Muscle layer of duodenum (tissue), 2 donors: ENCODE measurements at regions not wholly inside any gene's neighbourhood (a gene's known extent, or its start where the extent isn't known, plus 50 kb on each side); places are given as distances from the start of the nearest gene placed in this dataset.

Experiments used
- H3K27ac ChIP-seq: one replicate; pipeline ENCODE4 v1.7.0; 2013; ENCODE audit warnings: mild to moderate bottlenecking, low read length
- H3K27me3 ChIP-seq: one replicate; pipeline ENCODE4 v1.7.0; 2013; ENCODE audit warnings: low read depth, mild to moderate bottlenecking, control low read depth, low read length
- H3K36me3 ChIP-seq, 2 donors: one replicate each; pipeline ENCODE4 v1.7.0; 2013; ENCODE audit warnings: low read length in 2 of 2, control low read depth in 1 of 2, mild to moderate bottlenecking in 1 of 2; ENCODE audit not compliant: insufficient read depth in 2 of 2, control insufficient read depth in 1 of 2
- H3K4me1 ChIP-seq, 2 donors: one replicate each; pipeline ENCODE4 v1.7.0; 2013; ENCODE audit warnings: low read length in 2 of 2, mild to moderate bottlenecking in 2 of 2, control low read depth in 1 of 2, moderate library complexity in 1 of 2; ENCODE audit not compliant: insufficient read depth in 2 of 2, control insufficient read depth in 1 of 2
- H3K4me3 ChIP-seq, 2 donors: one replicate each; pipeline ENCODE4 v1.7.0; 2013; ENCODE audit warnings: low read length in 2 of 2, low read depth in 1 of 2, mild to moderate bottlenecking in 1 of 2
- H3K9me3 ChIP-seq, 2 donors: one replicate each; pipeline ENCODE4 v1.7.0; 2013; ENCODE audit warnings: low read length in 2 of 2, control low read depth in 1 of 2, mild to moderate bottlenecking in 1 of 2; ENCODE audit not compliant: control insufficient read depth in 1 of 2
- donor health status: healthy.

DNA sequence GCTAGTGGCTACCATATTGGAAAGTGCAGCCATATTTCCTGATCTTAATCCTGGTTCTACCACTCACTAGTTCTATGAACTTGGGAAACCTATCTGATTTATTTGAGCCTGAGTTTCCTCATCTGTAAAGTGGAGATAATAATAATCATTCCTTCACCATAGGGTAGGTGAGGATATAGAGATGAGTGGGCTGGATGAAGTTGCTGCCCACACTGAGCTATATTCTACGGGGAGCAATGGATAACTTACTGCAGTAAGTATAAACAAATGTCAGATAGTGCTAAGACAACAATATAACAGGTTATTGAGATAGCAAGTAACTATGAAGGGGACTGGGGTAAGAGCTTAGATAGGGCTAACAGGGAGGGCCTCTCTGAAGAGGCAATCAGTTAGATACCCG is 251.5 kb upstream of the ADAMTS9 start:
- Histone ChIP-seq H3K27ac (no peak overlapping the region), H3K4me3 (no peak overlapping the region), H3K9me3 (no peaks in the 10 kb centered on the region), H3K36me3 (no peaks in the 10 kb centered on the region), H3K27me3 (no peaks in the 10 kb centered on the region), H3K4me1 (peaks cover 0 to 5% of the 10 kb centered on the region in 2 donors)

DNA sequence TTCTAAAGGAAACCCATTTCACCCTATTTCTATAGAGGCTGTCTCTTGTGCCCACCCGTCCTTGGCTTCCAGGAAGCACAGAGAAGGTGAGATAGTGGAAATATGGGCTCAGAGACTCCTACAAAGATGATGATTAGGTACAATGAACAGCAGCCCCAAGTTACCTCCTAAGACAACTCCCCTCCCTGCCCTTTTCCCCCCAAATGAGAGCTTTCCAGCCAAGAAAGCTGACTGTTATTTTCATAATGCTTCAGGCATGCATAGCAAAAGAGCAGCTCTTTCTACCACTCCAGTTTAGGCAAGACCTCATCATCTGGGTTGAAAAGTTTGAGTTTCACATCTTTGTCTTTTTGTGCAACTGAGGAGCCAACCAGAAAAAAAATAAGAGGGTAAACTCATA is 248.8 kb upstream of the ADAMTS9 start:
- no peak overlapping the region for H3K27ac ChIP-seq
- H3K36me3 ChIP-seq = peaks cover 0 to 3% of the 10 kb centered on the region in 2 donors
- no peak overlapping the region for H3K4me3 ChIP-seq
- H3K9me3 ChIP-seq = peaks cover 0 to 6% of the 10 kb centered on the region in 2 donors
- no peaks in the 10 kb centered on the region for H3K27me3 ChIP-seq
- H3K4me1 ChIP-seq = peaks cover 0 to 5% of the 10 kb centered on the region in 2 donors

DNA sequence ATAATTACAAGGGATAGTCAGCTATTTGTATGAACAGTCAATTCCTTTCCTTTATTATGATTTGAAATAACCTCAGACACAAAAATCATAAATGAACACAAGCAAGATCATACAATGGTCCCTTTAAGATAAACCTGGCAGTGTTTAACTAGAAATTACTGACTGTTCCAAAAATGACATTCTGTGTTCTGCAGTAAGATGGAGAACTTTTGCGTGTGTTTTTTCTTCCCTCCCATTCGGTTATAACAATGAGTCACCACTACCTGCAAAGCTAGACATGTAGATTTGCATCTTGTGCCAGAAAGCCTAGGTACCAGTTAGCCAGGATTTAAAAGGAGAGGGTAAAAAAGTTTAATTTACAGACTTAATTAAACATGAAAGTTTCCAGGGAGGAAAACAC is 248.2 kb upstream of the ADAMTS9 start:
- Histone ChIP-seq H3K9me3 (peaks cover 0 to 6% of the 10 kb centered on the region in 2 donors), H3K27me3 (no peaks in the 10 kb centered on the region), H3K4me1 (peaks cover 0 to 5% of the 10 kb centered on the region in 2 donors), H3K36me3 (peaks cover 0 to 3% of the 10 kb centered on the region in 2 donors), H3K4me3 (no peak overlapping the region), H3K27ac (no peak overlapping the region)

DNA sequence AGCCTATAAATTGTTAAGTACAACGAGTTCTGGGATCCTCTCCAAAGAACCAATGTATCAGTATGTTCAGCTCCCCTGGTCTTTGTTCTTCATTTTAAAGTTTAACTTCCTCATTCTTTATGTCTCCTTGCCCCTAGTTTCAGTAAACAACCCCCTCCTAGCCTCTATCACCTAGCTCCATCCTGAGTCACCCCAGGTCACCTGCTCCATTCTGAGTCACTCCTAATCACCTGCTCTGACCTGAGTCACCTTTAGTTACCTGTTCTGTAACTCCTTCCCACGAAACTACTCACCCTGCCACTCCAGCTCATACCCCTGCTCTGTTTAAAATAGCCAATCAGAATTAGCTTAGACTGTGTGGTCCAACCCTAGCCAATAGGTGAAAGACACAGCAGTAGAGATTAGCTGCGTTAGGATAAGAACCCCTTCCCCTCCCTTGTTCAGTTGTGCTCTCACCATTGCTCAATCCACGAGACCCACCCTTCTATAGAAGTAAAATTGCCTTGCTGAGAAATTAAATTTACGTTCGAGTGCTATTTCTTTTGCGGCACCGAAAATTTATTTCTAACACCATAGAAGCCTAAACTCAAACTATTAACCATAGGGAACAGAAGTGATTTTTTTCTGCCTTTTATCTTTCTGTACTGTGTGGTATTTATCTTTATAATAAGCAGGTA is 245.0 kb upstream of the ADAMTS9 start:
- Histone ChIP-seq H3K27me3 (no peaks in the 10 kb centered on the region), H3K4me3 (no peak overlapping the region), H3K36me3 (peaks cover 0 to 3% of the 10 kb centered on the region in 2 donors), H3K4me1 (peaks cover 0 to 5% of the 10 kb centered on the region in 2 donors), H3K27ac (no peak overlapping the region), H3K9me3 (peaks cover 0 to 6% of the 10 kb centered on the region in 2 donors)

DNA sequence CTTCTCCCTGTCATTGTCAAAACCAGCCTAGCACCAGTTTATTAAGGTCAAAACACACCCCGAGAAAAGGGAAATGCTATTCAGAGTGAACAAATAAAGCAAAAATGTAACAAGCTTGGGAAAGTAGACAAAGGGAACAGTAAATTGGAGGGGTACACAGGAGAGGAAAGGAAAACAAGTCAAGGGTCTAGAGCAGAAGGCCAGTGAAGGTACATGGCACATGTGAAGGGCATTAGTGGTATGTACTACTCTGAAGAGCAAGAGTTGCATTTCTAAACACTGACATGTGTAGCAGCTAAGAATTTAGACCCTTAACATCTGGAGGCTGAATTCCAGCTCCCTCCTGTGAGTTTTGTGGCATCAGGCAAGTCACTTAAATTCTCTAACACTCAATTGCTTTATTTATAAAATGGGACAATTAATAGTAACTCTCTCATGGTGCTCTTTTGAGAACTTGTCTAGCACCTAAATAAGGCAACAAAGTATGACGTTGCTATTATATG is 244.3 kb upstream of the ADAMTS9 start:
- Histone ChIP-seq H3K27me3 (no peaks in the 10 kb centered on the region), H3K9me3 (peaks cover 0 to 6% of the 10 kb centered on the region in 2 donors), H3K36me3 (peaks cover 0 to 3% of the 10 kb centered on the region in 2 donors), H3K27ac (no peak overlapping the region), H3K4me3 (no peak overlapping the region), H3K4me1 (peaks cover 0 to 5% of the 10 kb centered on the region in 2 donors)

DNA sequence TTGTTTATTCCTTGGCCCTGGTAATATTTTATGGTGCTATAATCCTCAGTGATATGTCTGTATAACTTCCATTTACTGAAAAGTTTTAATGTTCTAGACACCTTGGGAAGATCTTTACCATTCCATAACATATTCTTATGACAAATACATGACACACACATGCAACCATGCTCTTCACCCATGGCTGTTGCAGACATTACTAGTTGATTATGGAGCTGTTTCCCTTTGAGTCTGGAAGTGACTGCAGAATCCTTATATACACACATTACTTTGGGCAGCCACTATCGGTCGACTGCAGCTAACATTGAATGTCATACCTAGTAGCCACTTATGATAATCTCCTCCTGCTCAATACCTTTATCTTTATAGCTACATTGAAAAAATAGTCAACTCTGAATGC is 243.1 kb upstream of the ADAMTS9 start:
- peaks cover 0 to 3% of the 10 kb centered on the region in 2 donors for H3K36me3 ChIP-seq
- no peaks in the 10 kb centered on the region for H3K4me1 ChIP-seq
- H3K27ac ChIP-seq = no peak overlapping the region
- no peak overlapping the region for H3K4me3 ChIP-seq
- H3K27me3 ChIP-seq = no peaks in the 10 kb centered on the region
- peaks cover 0 to 6% of the 10 kb centered on the region in 2 donors for H3K9me3 ChIP-seq

DNA sequence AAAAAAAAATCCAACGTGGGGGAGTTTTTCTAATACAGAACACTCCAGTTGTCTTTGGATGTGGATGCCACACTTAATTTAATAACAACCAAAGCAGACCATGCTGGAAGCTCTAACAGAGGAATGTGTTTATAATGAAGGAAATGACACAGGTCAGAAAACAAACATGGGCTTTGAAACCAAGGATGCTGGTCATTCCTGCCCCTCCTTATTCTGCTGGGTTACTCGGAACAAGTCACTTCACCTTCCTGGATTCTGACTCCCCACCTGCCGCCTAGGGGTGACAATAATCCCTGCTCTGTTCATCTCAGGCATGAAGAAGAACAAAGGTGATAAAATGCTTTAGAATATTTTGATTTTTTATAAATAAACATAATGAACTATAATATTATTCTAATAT is 240.9 kb upstream of the ADAMTS9 start:
- Histone ChIP-seq H3K9me3 (peaks cover 0 to 6% of the 10 kb centered on the region in 2 donors), H3K36me3 (peaks cover 0 to 3% of the 10 kb centered on the region in 2 donors), H3K27me3 (no peaks in the 10 kb centered on the region), H3K27ac (no peak overlapping the region), H3K4me3 (no peak overlapping the region), H3K4me1 (no peaks in the 10 kb centered on the region)

DNA sequence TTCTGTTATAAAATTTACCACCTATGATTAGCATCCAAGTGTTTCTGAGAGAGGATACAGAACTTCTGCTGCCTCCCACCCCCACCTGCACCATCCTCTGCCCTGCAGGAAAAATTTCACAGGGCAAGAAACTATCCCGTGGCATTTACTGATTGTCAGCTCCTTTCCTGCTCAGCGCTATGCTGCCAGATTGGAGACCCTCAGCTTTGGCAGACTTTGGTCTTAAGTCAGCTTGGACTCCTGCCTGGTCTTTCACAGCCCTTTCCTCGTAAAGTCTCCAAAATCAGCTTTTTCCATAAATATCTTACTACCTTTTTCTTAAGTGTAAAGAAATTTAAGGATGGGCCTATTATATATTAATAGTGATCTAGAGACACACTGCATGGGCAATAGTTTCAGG is 239.9 kb upstream of the ADAMTS9 start:
- H3K9me3 ChIP-seq = peaks cover 0 to 2% of the 10 kb centered on the region in 2 donors
- H3K36me3 ChIP-seq = no peaks in the 10 kb centered on the region

DNA sequence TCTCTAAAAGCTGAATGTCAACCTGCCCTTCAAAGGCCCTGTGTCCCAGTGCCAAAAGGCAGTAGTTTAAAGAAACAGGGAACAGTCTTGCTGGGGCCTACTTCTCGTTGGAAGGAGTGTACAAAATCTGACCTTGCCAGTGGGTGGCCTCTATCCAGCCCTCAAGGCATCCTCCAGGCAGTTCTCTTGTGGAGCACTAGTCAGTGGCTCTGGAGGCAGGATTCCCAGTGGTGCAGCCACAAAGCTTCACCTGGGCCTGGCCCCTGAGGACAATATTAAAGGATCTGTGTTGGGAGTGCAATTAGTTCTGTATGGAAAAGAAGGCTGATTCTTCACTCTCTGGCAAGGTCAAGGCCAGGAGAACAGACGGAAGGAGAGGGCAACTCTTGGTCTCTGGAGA is 237.8 kb upstream of the ADAMTS9 start:
- H3K27ac ChIP-seq = no peak overlapping the region
- no peaks in the 10 kb centered on the region for H3K27me3 ChIP-seq
- no peak overlapping the region for H3K4me3 ChIP-seq
- no peaks in the 10 kb centered on the region for H3K36me3 ChIP-seq
- no peaks in the 10 kb centered on the region for H3K4me1 ChIP-seq
- no peaks in the 10 kb centered on the region for H3K9me3 ChIP-seq

More for the DNA sequence above, 239.9 kb upstream of the ADAMTS9 start:
- no peaks in the 10 kb centered on the region for H3K27me3 ChIP-seq
- no peaks in the 10 kb centered on the region for H3K4me1 ChIP-seq
- no peak overlapping the region for H3K27ac ChIP-seq
- H3K4me3 ChIP-seq = no peak overlapping the region

DNA sequence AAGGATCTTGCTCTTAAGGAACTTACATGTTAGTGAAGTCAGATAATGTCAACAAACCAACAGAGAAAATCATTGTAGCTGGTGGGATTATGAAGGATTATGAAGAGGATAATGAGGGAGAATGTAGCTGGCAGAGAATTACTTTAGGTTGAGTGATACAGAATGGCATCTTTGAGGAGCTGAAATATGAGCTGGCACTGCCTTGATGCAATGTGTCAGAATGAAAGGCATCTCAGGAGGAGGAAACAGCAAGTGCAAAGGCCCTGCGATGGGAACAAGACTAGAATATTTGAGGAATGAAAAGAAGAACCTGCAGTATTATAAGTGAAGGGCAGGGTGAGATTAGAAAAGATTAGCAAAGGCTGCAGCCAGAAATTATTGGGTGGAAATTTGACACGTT is 237.2 kb upstream of the ADAMTS9 start:
- Histone ChIP-seq H3K27me3 (no peaks in the 10 kb centered on the region), H3K36me3 (no peaks in the 10 kb centered on the region), H3K9me3 (no peaks in the 10 kb centered on the region), H3K27ac (no peak overlapping the region), H3K4me3 (no peak overlapping the region), H3K4me1 (no peaks in the 10 kb centered on the region)

DNA sequence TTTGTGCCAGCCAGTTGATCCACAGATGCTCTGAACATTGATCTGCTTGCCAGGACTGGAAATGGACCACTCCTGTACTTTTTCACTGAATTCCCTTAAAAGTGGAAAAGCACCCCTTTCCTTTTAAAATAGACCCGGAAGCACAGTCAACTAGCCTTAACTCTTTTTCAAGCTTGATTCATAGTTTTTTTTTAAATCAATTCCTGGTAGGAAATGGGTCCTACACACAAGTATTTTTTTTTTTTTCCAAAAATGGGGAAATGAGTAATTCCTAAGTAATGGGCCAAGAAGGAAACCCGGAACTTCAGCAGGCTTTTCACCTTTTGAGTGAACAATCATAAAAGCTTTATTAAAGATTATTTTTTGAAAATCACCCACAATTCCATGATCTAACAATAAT is 234.4 kb upstream of the ADAMTS9 start:
- no peaks in the 10 kb centered on the region for H3K36me3 ChIP-seq
- no peaks in the 10 kb centered on the region for H3K27me3 ChIP-seq
- no peak overlapping the region for H3K4me3 ChIP-seq
- H3K4me1 ChIP-seq = no peaks in the 10 kb centered on the region
- H3K27ac ChIP-seq = no peak overlapping the region
- H3K9me3 ChIP-seq = no peaks in the 10 kb centered on the region
